KG1 (cell line): ENCODE measurements at regions not wholly inside any gene's neighbourhood (a gene's known extent, or its start where the extent isn't known, plus 50 kb on each side); places are given as distances from the start of the nearest gene placed in this dataset.

ENCODE experiments used
- DNase-seq: peaks from one replicate; lab custom pipeline; 2025; lab: John Stamatoyannopoulos, UW

GRCh38 chr11:28476864-28477263, 368.7 kb downstream of the METTL15 start:
- DNase-seq: no peak

- DNase-seq: no peak
Observed at GRCh38 chr11:28476049-28476448, 367.9 kb downstream of the METTL15 start.

GRCh38 chr11:28472904-28473303, 364.7 kb downstream of the METTL15 start:
- no peak for DNase-seq

GRCh38 chr11:28471537-28471936, 363.3 kb downstream of the METTL15 start:
- no peak for DNase-seq

- no peak for DNase-seq
Observed at GRCh38 chr11:28470180-28470579, 362.0 kb downstream of the METTL15 start.

GRCh38 chr11:28466506-28466905, 358.3 kb downstream of the METTL15 start:
- DNase-seq: no peak

GRCh38 chr11:28464252-28464867, 356.2 kb downstream of the METTL15 start:
- no peak for DNase-seq

- no peak for DNase-seq
Observed at GRCh38 chr11:28463826-28464225, 355.6 kb downstream of the METTL15 start.

- DNase-seq: no peak
Observed at GRCh38 chr11:28461846-28462245, 353.7 kb downstream of the METTL15 start.

GRCh38 chr11:28461338-28461737, 353.1 kb downstream of the METTL15 start:
- DNase-seq: no peak

GRCh38 chr11:28460348-28460747, 352.2 kb downstream of the METTL15 start:
- no peak for DNase-seq

- DNase-seq: no peak
Observed at GRCh38 chr11:28459912-28460311, 351.7 kb downstream of the METTL15 start.

- DNase-seq: no peak
Observed at GRCh38 chr11:28457481-28458065, 349.4 kb downstream of the METTL15 start.

- DNase-seq: no peak
Observed at GRCh38 chr11:28448186-28448585, 340.0 kb downstream of the METTL15 start.

GRCh38 chr11:28447226-28447625, 339.0 kb downstream of the METTL15 start:
- no peak for DNase-seq

GRCh38 chr11:28442131-28442530, 333.9 kb downstream of the METTL15 start:
- no peak for DNase-seq

GRCh38 chr11:28439403-28439802, 331.2 kb downstream of the METTL15 start:
- no peak for DNase-seq

- no peak for DNase-seq
Observed at GRCh38 chr11:28420099-28420498, 311.9 kb downstream of the METTL15 start.

GRCh38 chr11:28417601-28418323, 309.6 kb downstream of the METTL15 start:
- DNase-seq: no peak

- DNase-seq: no peak
Observed at GRCh38 chr11:28412029-28412428, 303.8 kb downstream of the METTL15 start.

- no peak for DNase-seq
Observed at GRCh38 chr11:28401446-28401845, 293.3 kb downstream of the METTL15 start.

GRCh38 chr11:28400331-28401100, 292.3 kb downstream of the METTL15 start:
- DNase-seq: no peak

GRCh38 chr11:28393348-28393747, 285.2 kb downstream of the METTL15 start:
- no peak for DNase-seq
